GM12875 (cell line): ENCODE measurements at regions not wholly inside any gene's neighbourhood (a gene's known extent, or its start where the extent isn't known, plus 50 kb on each side); places are given as distances from the start of the nearest gene placed in this dataset.

ENCODE experiments used
- H3K4me3 ChIP-seq: one replicate; pipeline ENCODE4 v1.5.1; 2011; ENCODE audit warnings: low read depth, low read length, control low read depth
- CTCF ChIP-seq: IDR thresholded peaks from 2 replicates; pipeline ENCODE4 v1.5.1; 2011; ENCODE audit warnings: low read depth, mild to moderate bottlenecking, control low read depth, inconsistent platforms, low read length, moderate library complexity, borderline replicate concordance; ENCODE audit not compliant: insufficient read depth

GRCh38 chr10:42475168-42476098 lies 162.9 kb downstream of the ZNF33B start:
- no peak overlapping the region for H3K4me3 ChIP-seq
- no peak for TF ChIP-seq CTCF

GRCh38 chr10:42454313-42454712 lies 184.1 kb downstream of the ZNF33B start:
- TF ChIP-seq CTCF, result no peak
- no peak overlapping the region for H3K4me3 ChIP-seq

- no peak overlapping the region for H3K4me3 ChIP-seq
- no peak for TF ChIP-seq CTCF
Measured at GRCh38 chr10:42431095-42431494, 207.3 kb downstream of the ZNF33B start.

GRCh38 chr10:42428534-42428933 lies 209.8 kb downstream of the ZNF33B start:
- no peak for TF ChIP-seq CTCF
- H3K4me3 ChIP-seq, result no peak overlapping the region

- H3K4me3 ChIP-seq, result no peak overlapping the region
- TF ChIP-seq CTCF, result no peak
Measured at GRCh38 chr10:42422911-42423310, 215.5 kb downstream of the ZNF33B start.

GRCh38 chr10:42421812-42422211 lies 216.6 kb downstream of the ZNF33B start:
- H3K4me3 ChIP-seq, result no peak overlapping the region
- TF ChIP-seq CTCF, result no peak

GRCh38 chr10:42419789-42420188 lies 218.6 kb downstream of the ZNF33B start:
- TF ChIP-seq CTCF, result no peak
- H3K4me3 ChIP-seq, result no peak overlapping the region
